Epithelial cell of proximal tubule (primary cell): ENCODE measurements at regions not wholly inside any gene's neighbourhood (a gene's known extent, or its start where the extent isn't known, plus 50 kb on each side); places are given as distances from the start of the nearest gene placed in this dataset.

Experiments
- DNase-seq: peaks from one replicate; pipeline ENCODE4 v3.0.0-alpha.2; 2011; ENCODE audit warnings: low read depth
- H3K4me3 ChIP-seq: 2 replicates; pipeline ENCODE4 v1.5.1; 2011; ENCODE audit warnings: low read depth, mild to moderate bottlenecking, low read length
- TF ChIP-seq, protein P1 (sequence below): conservative IDR thresholded peaks from 2 replicates; pipeline ENCODE4 v1.5.1; 2012; ENCODE audit warnings: low read depth, mild to moderate bottlenecking, low read length

DNA sequence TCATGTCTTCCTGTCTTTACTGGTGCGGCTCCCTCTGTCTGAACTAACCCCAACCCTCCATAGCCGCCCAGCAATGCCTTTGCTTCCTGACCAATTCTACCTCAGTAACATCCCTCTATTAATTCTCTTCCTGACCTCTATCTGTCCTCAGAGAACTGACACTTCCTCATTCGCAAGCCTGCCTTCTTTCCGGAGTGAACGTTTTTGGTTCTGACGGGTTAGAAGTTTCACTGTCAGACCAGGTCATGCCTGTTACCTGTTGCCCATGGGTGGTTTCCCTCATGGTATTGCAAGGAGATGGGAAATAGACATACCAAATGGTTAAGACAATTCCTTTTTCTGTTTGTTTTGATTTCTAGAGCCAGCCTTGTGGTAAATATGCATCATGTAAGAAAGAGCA is 453.4 kb upstream of the SLC14A2 start:
- no peak for DNase-seq
- no peak overlapping the region for H3K4me3 ChIP-seq
- TF ChIP-seq, protein P1, sequence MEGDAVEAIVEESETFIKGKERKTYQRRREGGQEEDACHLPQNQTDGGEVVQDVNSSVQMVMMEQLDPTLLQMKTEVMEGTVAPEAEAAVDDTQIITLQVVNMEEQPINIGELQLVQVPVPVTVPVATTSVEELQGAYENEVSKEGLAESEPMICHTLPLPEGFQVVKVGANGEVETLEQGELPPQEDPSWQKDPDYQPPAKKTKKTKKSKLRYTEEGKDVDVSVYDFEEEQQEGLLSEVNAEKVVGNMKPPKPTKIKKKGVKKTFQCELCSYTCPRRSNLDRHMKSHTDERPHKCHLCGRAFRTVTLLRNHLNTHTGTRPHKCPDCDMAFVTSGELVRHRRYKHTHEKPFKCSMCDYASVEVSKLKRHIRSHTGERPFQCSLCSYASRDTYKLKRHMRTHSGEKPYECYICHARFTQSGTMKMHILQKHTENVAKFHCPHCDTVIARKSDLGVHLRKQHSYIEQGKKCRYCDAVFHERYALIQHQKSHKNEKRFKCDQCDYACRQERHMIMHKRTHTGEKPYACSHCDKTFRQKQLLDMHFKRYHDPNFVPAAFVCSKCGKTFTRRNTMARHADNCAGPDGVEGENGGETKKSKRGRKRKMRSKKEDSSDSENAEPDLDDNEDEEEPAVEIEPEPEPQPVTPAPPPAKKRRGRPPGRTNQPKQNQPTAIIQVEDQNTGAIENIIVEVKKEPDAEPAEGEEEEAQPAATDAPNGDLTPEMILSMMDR, result no peak

DNA sequence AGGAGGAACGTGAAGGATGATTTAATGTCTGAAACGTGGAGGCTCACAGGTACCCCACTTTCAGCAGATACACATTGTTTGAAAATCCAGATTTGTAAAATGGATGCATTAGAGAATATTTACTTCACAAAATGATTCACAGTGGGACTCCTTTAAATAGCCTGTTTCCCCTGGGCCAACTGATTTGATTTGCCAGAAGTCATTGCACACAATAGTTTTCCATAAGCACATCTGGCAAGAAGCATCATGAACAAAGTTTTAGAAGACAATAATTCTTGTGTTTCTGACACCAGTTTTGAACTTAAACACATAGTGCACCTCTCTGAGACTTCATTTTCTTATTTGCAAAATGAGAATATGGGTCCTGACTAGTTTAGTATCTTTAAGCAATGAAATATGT is 451.4 kb upstream of the SLC14A2 start:
- TF ChIP-seq, protein P1, result no peak
- no peak for DNase-seq
- no peak overlapping the region for H3K4me3 ChIP-seq

DNA sequence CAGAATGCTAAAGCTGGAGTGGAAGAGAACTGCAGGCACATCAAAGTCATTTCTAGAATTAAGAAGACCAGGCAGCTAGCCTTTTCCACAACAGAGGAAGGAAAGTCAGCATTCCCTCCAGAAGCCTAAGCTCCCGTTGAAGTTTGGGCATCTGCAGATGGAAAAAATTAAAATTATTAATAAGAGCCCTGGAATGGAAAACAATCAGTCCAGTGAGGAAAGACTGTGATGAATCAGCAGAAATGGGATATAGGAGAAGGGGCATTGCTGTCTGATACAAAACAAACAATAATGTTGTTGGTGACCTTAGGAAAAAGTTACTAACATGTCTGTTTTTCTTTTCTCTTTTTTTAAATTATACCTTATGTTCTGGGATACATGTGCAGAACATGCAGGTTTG is 450.7 kb upstream of the SLC14A2 start:
- TF ChIP-seq, protein P1, result no peak

DNA sequence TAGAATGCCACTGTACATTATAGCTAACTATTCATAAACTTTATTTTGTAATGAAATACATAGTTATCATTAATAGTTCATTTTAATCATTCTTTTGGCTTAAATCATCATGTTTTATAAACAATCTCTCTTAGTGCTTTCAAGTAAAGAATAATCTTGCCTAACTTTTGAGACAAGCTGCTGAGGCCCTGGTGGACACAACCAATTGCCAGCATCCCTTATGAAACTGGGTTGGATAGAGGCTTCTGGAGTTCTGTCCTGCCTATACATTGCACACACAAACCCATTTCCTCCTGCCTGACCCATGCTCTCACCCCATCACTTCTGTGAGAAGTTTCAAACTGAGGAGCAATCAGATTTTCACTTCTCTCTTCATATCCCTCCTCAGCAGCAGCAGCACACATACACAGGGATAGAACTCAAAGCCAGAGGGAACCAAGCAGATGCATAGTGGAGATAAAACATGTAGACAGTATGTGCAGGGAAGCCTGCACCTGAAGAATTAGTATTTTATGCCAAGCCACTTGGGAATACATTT is 450.0 kb upstream of the SLC14A2 start:
- DNase-seq, result no peak
- H3K4me3 ChIP-seq, result no peak overlapping the region
- TF ChIP-seq, protein P1, result no peak

More for the DNA sequence above, 450.7 kb upstream of the SLC14A2 start:
- no peak for DNase-seq
- H3K4me3 ChIP-seq, result no peak overlapping the region

DNA sequence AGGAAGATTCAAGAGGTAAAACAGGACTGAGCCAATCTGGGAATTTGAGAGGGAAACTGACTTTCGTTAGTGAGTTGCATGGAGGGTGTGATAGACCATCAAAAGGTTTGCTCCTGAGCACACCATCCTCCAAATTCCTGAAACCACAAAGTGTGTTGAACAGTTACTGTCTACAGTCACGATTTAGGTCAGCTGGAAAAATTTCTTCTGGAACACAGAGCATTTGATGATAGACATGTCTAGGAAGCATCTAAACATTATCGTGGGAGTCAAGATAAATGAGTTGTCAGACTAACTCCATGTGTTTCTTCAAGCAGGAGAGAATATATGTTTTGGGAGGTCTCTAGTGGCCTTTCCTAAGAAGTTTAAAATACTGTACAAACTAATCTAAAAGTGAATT is 449.4 kb upstream of the SLC14A2 start:
- no peak overlapping the region for H3K4me3 ChIP-seq
- DNase-seq, result no peak
- TF ChIP-seq, protein P1, result no peak

DNA sequence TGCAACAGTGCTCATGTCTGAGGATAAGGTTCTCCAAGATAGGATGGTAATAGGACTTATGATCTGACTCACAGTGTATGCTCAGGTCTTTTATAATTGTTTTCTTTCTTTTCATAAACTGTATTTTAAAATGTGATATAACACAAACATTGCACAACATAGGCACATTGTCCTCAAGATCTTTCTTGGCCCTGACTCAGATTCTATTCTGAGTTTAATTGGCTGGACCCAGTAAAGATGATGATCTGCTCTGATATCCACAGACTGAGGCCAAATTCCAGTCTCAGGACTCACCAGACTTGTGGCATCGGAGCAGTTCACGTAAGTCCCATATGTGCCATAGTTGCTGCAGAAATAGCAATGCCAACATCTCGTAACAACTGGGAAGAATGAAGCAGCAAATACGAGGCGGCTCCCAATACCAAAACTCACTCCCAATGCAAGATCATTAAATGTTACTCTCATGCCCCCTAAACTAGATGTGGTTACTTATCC is 448.9 kb upstream of the SLC14A2 start:
- no peak overlapping the region for H3K4me3 ChIP-seq
- TF ChIP-seq, protein P1, result no peak
- DNase-seq, result no peak

DNA sequence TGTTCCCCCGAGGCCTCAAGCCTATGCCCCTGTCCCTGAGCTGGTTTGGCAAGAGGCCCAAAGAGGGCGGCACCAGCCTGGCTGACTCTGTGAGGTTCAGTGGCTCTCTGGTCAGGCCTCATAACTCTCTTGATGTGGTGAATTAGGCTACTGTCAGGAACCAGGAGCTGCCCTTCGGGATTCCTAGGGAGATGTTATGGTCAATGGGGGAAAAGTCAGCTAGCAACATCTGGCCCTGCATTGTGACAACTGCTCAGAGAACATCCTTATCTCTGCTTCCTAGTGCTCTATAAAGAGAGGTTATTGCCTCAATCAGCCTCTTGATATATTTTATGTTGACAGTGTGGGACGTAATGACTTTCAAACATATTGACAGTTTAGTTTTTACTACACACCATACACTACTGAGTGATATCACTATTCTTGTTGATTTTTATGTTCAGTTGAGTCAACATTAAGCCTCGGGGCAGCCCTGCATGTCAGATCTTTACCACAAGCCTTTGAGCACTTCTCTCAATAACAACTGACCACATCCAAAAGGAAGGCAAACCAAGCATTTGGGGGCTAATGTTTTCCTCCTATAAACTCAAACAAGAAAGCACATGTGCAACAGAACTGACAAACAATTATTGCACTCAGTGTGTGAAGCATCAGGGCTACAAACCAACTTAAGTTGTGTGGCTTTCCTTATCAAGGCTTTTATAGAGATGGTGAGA is 448.3 kb upstream of the SLC14A2 start:
- TF ChIP-seq, protein P1, result no peak
- DNase-seq, result no peak
- no peak overlapping the region for H3K4me3 ChIP-seq
